ENCODE measurements at regions not wholly inside any gene's neighbourhood (a gene's known extent, or its start where the extent isn't known, plus 50 kb on each side); places are given as distances from the start of the nearest gene placed in this dataset.

GRCh38 chr6:166052837-166053236 is 114.8 kb downstream of the TBXT start:
- Histone ChIP-seq H3K27ac (ENCODE audit: low read depth, low read length, poor library complexity, severe bottlenecking) (no peak overlapping the region), H3K4me1 (ENCODE audit: insufficient read depth, low read length, poor library complexity, severe bottlenecking) (no peaks in the 10 kb centered on the region), H3K9me3 (ENCODE audit: low read depth, low read length, poor library complexity, severe bottlenecking) (peaks cover 13% of the 10 kb centered on the region), H3K36me3 (ENCODE audit: insufficient read depth, low read length, poor library complexity, severe bottlenecking) (no peaks in the 10 kb centered on the region), H3K27me3 (replicated peaks; ENCODE audit: insufficient read depth, low read depth, low read length, poor library complexity) (no peaks in the 10 kb centered on the region), H3K4me3 (ENCODE audit: low read depth, low read length, poor library complexity, severe bottlenecking) (no peak overlapping the region)
- no TSS peak for BruUV-seq (replicated peaks)
- intact Hi-C loops (cut with micrococcal nuclease; ENCODE audit: unreplicated experiment), result no loop called here
- TF ChIP-seq CTCF (conservative IDR thresholded peaks at IDR 0.05; ENCODE audit: low read depth, low read length), result no peak
- TF ChIP-seq EZH2 (IDR thresholded peaks at IDR 0.05; ENCODE audit: borderline replicate concordance, low read depth, low read length, poor library complexity, severe bottlenecking), result no peak
- no peak for DNase-seq (ENCODE audit: low spot score)
- CTCF ChIA-PET, result no interaction called here
- POLR2A ChIA-PET (ENCODE audit: low non-redundant PET), result no interaction called here

- H3K4me3 ChIP-seq (ENCODE audit: low read depth, low read length, poor library complexity, severe bottlenecking), result no peak overlapping the region
- peaks cover 13% of the 10 kb centered on the region for H3K9me3 ChIP-seq (ENCODE audit: low read depth, low read length, poor library complexity, severe bottlenecking)
- H3K4me1 ChIP-seq (ENCODE audit: insufficient read depth, low read length, poor library complexity, severe bottlenecking), result no peaks in the 10 kb centered on the region
- TF ChIP-seq CTCF (conservative IDR thresholded peaks at IDR 0.05; ENCODE audit: low read depth, low read length) (no peak), EZH2 (IDR thresholded peaks at IDR 0.05; ENCODE audit: borderline replicate concordance, low read depth, low read length, poor library complexity, severe bottlenecking) (no peak)
- BruUV-seq (replicated peaks), result no TSS peak
- no peaks in the 10 kb centered on the region for H3K36me3 ChIP-seq (ENCODE audit: insufficient read depth, low read length, poor library complexity, severe bottlenecking)
- POLR2A ChIA-PET (ENCODE audit: low non-redundant PET), result no interaction called here
- no peak for DNase-seq (ENCODE audit: low spot score)
- H3K27ac ChIP-seq (ENCODE audit: low read depth, low read length, poor library complexity, severe bottlenecking), result no peak overlapping the region
- intact Hi-C loops (cut with micrococcal nuclease; ENCODE audit: unreplicated experiment), result no loop called here
- H3K27me3 ChIP-seq (replicated peaks; ENCODE audit: insufficient read depth, low read depth, low read length, poor library complexity), result no peaks in the 10 kb centered on the region
- CTCF ChIA-PET, result no interaction called here
Measured at GRCh38 chr6:166050559-166050958, 117.1 kb downstream of the TBXT start.

- H3K4me3 ChIP-seq (ENCODE audit: low read depth, low read length, poor library complexity, severe bottlenecking), result no peak overlapping the region
- intact Hi-C loops (cut with micrococcal nuclease; ENCODE audit: unreplicated experiment), result no loop called here
- no peak overlapping the region for H3K27ac ChIP-seq (ENCODE audit: low read depth, low read length, poor library complexity, severe bottlenecking)
- no TSS peak for BruUV-seq (replicated peaks)
- CTCF ChIA-PET, result no interaction called here
- POLR2A ChIA-PET (ENCODE audit: low non-redundant PET), result no interaction called here
- DNase-seq (ENCODE audit: low spot score), result no peak
- TF ChIP-seq CTCF (conservative IDR thresholded peaks at IDR 0.05; ENCODE audit: low read depth, low read length) (no peak), EZH2 (IDR thresholded peaks at IDR 0.05; ENCODE audit: borderline replicate concordance, low read depth, low read length, poor library complexity, severe bottlenecking) (no peak)
- H3K27me3 ChIP-seq (replicated peaks; ENCODE audit: insufficient read depth, low read depth, low read length, poor library complexity), result no peaks in the 10 kb centered on the region
- no peaks in the 10 kb centered on the region for H3K36me3 ChIP-seq (ENCODE audit: insufficient read depth, low read length, poor library complexity, severe bottlenecking)
- no peaks in the 10 kb centered on the region for H3K9me3 ChIP-seq (ENCODE audit: low read depth, low read length, poor library complexity, severe bottlenecking)
- H3K4me1 ChIP-seq (ENCODE audit: insufficient read depth, low read length, poor library complexity, severe bottlenecking), result no peaks in the 10 kb centered on the region
Measured at GRCh38 chr6:166046982-166047381, 120.7 kb downstream of the TBXT start.

All from A673 (cell line).